ENCODE measurements at regions not wholly inside any gene's neighbourhood (a gene's known extent, or its start where the extent isn't known, plus 50 kb on each side); places are given as distances from the start of the nearest gene placed in this dataset.
A peak's percentile ranks its signal among the peaks of the same experiment; 100 is the strongest.

- H3K9ac ChIP-seq (ENCODE audit: low read length) = no peak overlapping the region
- no peaks in the 10 kb centered on the region for H3K79me2 ChIP-seq (replicated peaks; ENCODE audit: insufficient read depth, low read length)
- no peak overlapping the region for H2AFZ ChIP-seq (ENCODE audit: low read depth, low read length)
- H3K27me3 ChIP-seq (ENCODE audit: insufficient read depth, low read depth, low read length) = no peaks in the 10 kb centered on the region
- H4K20me1 ChIP-seq (ENCODE audit: insufficient read depth) = no peaks in the 10 kb centered on the region
- no peaks in the 10 kb centered on the region for H3K36me3 ChIP-seq (ENCODE audit: insufficient read depth, low read length)
- H3K27ac ChIP-seq (ENCODE audit: low read length) = no peak overlapping the region
- H3F3A ChIP-seq (ENCODE audit: insufficient read depth, low read length, poor library complexity, severe bottlenecking) = no peaks in the 10 kb centered on the region
- no peak overlapping the region for H3K4me2 ChIP-seq (ENCODE audit: low read length)
- H3K4me3 ChIP-seq (ENCODE audit: low read length) = no peak overlapping the region
- TF ChIP-seq CTCF (IDR thresholded peaks at IDR 0.05; ENCODE audit: poor library complexity, severe bottlenecking) (no peak), POLR2AphosphoS5 (IDR thresholded peaks at IDR 0.05) (no peak), RAD21 (conservative IDR thresholded peaks at IDR 0.05) (no peak), EZH2 (IDR thresholded peaks at IDR 0.05; ENCODE audit: borderline replicate concordance, insufficient read depth, low read length, poor library complexity, severe bottlenecking) (no peak), SMC3 (conservative IDR thresholded peaks at IDR 0.05; ENCODE audit: poor library complexity) (no peak), REST (IDR thresholded peaks at IDR 0.05; ENCODE audit: borderline replicate concordance) (no peak), EP300 (conservative IDR thresholded peaks at IDR 0.05; ENCODE audit: poor library complexity, severe bottlenecking) (no peak)
- no peaks in the 10 kb centered on the region for H3K9me3 ChIP-seq (ENCODE audit: low read length)
- H3K9me2 ChIP-seq (ENCODE audit: insufficient read depth, low read length) = no peaks in the 10 kb centered on the region
Measured at GRCh38 chr12:90167518-90168208, 459.0 kb upstream of the ATP2B1 start.

GRCh38 chr12:90166671-90167070 lies 458.0 kb upstream of the ATP2B1 start:
- no peak for TF ChIP-seq EZH2 (IDR thresholded peaks at IDR 0.05; ENCODE audit: borderline replicate concordance, insufficient read depth, low read length, poor library complexity, severe bottlenecking)
- TF ChIP-seq TAF1 (IDR thresholded peaks at IDR 0.05; ENCODE audit: low read depth) = no peak
- no peaks in the 10 kb centered on the region for H3K79me2 ChIP-seq (replicated peaks; ENCODE audit: insufficient read depth, low read length)
- H3K9me3 ChIP-seq (ENCODE audit: low read length) = no peaks in the 10 kb centered on the region
- no peak overlapping the region for H3K4me3 ChIP-seq (ENCODE audit: low read length)
- H3K9me2 ChIP-seq (ENCODE audit: insufficient read depth, low read length) = no peaks in the 10 kb centered on the region
- H4K20me1 ChIP-seq (ENCODE audit: insufficient read depth) = no peaks in the 10 kb centered on the region
- no peaks in the 10 kb centered on the region for H3K36me3 ChIP-seq (ENCODE audit: insufficient read depth, low read length)
- no peak overlapping the region for H3K4me2 ChIP-seq (ENCODE audit: low read length)
- no peak overlapping the region for H2AFZ ChIP-seq (ENCODE audit: low read depth, low read length)
- no peak overlapping the region for H3K9ac ChIP-seq (ENCODE audit: low read length)
- H3K27me3 ChIP-seq (ENCODE audit: insufficient read depth, low read depth, low read length) = no peaks in the 10 kb centered on the region
- H3F3A ChIP-seq (ENCODE audit: insufficient read depth, low read length, poor library complexity, severe bottlenecking) = no peaks in the 10 kb centered on the region
- H3K27ac ChIP-seq (ENCODE audit: low read length) = no peak overlapping the region

GRCh38 chr12:90166012-90166411 lies 457.4 kb upstream of the ATP2B1 start:
- H3K27me3 ChIP-seq (ENCODE audit: insufficient read depth, low read depth, low read length) = no peaks in the 10 kb centered on the region
- H2AFZ ChIP-seq (ENCODE audit: low read depth, low read length) = peak overlapping the region; percentile 11
- no peaks in the 10 kb centered on the region for H3K9me3 ChIP-seq (ENCODE audit: low read length)
- no peaks in the 10 kb centered on the region for H3K79me2 ChIP-seq (replicated peaks; ENCODE audit: insufficient read depth, low read length)
- no peak overlapping the region for H3K9ac ChIP-seq (ENCODE audit: low read length)
- H3K4me3 ChIP-seq (ENCODE audit: low read length) = no peak overlapping the region
- H3K36me3 ChIP-seq (ENCODE audit: insufficient read depth, low read length) = no peaks in the 10 kb centered on the region
- no peak for TF ChIP-seq SMC3 (conservative IDR thresholded peaks at IDR 0.05; ENCODE audit: poor library complexity)
- TF ChIP-seq REST (IDR thresholded peaks at IDR 0.05; ENCODE audit: borderline replicate concordance) = no peak
- TF ChIP-seq EP300 (conservative IDR thresholded peaks at IDR 0.05; ENCODE audit: poor library complexity, severe bottlenecking) = no peak
- no peak for TF ChIP-seq MXI1 (conservative IDR thresholded peaks at IDR 0.05; ENCODE audit: poor library complexity, severe bottlenecking)
- TF ChIP-seq TAF1 (IDR thresholded peaks at IDR 0.05; ENCODE audit: low read depth) = no peak
- no peak for TF ChIP-seq RAD21 (conservative IDR thresholded peaks at IDR 0.05)
- no peak for TF ChIP-seq POLR2AphosphoS5 (IDR thresholded peaks at IDR 0.05)
- no peak for TF ChIP-seq CTCF (IDR thresholded peaks at IDR 0.05; ENCODE audit: poor library complexity, severe bottlenecking)
- H3K27ac ChIP-seq (ENCODE audit: low read length) = peak overlapping the region; percentile 10
- H3F3A ChIP-seq (ENCODE audit: insufficient read depth, low read length, poor library complexity, severe bottlenecking) = no peaks in the 10 kb centered on the region
- no peaks in the 10 kb centered on the region for H4K20me1 ChIP-seq (ENCODE audit: insufficient read depth)
- no peaks in the 10 kb centered on the region for H3K9me2 ChIP-seq (ENCODE audit: insufficient read depth, low read length)
- H3K4me2 ChIP-seq (ENCODE audit: low read length) = no peak overlapping the region

Measured in neural cell (in vitro differentiated cells).